CD14-positive monocyte (primary cell): ENCODE measurements at regions not wholly inside any gene's neighbourhood (a gene's known extent, or its start where the extent isn't known, plus 50 kb on each side); places are given as distances from the start of the nearest gene placed in this dataset.
"Not testable (repeated sequence)": the region's sequence is repeated elsewhere in the genome, so short reads cannot be mapped to it uniquely, and the experiment has no call there.

Source experiments
- DNase-seq, 3 donors: peaks; one replicate each; pipeline ENCODE4 v3.0.0-alpha.2; 2011 to 2022
- H2AFZ ChIP-seq: 2 replicates; pipeline ENCODE4 v1.6.0; 2012; ENCODE audit warnings: mild to moderate bottlenecking, low read depth, low read length, inconsistent platforms; ENCODE audit not compliant: insufficient read depth, poor library complexity, severe bottlenecking
- H3K27ac ChIP-seq, 2 donors: 1 replicate in 1 of 2; 2 replicates in 1 of 2; pipeline ENCODE4 v1.5.1; 2012 to 2013; ENCODE audit warnings: low read length in 2 of 2, control low read depth in 1 of 2, inconsistent platforms in 1 of 2, low read depth in 1 of 2, mild to moderate bottlenecking in 1 of 2
- H3K27me3 ChIP-seq, 2 donors: one replicate each; pipeline versions ENCODE4 v1.6.0 to v1.6.1; 2011 to 2013; ENCODE audit warnings: low read length in 2 of 2; ENCODE audit not compliant: control insufficient read depth in 2 of 2, insufficient read depth in 2 of 2
- H3K36me3 ChIP-seq, 2 donors: replicated peaks in 1 of 2; 1 replicate in 1 of 2; 2 replicates in 1 of 2; pipeline versions ENCODE4 v1.5.1 to v1.6.1; 2012 to 2013; ENCODE audit warnings: low read length in 2 of 2, control low read depth in 1 of 2, inconsistent platforms in 1 of 2, mild to moderate bottlenecking in 1 of 2; ENCODE audit not compliant: insufficient read depth in 2 of 2, control insufficient read depth in 1 of 2
- H3K4me1 ChIP-seq, 2 donors: 1 replicate in 1 of 2; 2 replicates in 1 of 2; pipeline versions ENCODE4 v1.5.1 to v1.6.1; 2012 to 2013; ENCODE audit warnings: low read length in 2 of 2, control low read depth in 1 of 2, inconsistent platforms in 1 of 2, mild to moderate bottlenecking in 1 of 2, moderate library complexity in 1 of 2; ENCODE audit not compliant: insufficient read depth in 2 of 2, control insufficient read depth in 1 of 2
- H3K4me2 ChIP-seq: replicated peaks from 2 replicates; pipeline ENCODE3; 2012; ENCODE audit warnings: low read length, moderate library complexity, mild to moderate bottlenecking; ENCODE audit not compliant: poor library complexity, severe bottlenecking; ENCODE audit errors: extremely low read depth
- H3K4me3 ChIP-seq, 3 experiments: fragments of 200-600 bp in 1 of 3; sonication (generic) in 1 of 3; replicated peaks in 1 of 3; 1 replicate in 2 of 3; 2 replicates in 1 of 3; pipeline ENCODE4 v1.5.1; 2011 to 2013; ENCODE audit warnings: low read length in 3 of 3, mild to moderate bottlenecking in 3 of 3, control low read depth in 2 of 3, low read depth in 2 of 3, inconsistent platforms in 1 of 3, moderate library complexity in 1 of 3
- H3K79me2 ChIP-seq: 2 replicates; pipeline ENCODE4 v1.6.0; 2012; ENCODE audit warnings: mild to moderate bottlenecking, control low read depth, inconsistent platforms, low read length, moderate library complexity; ENCODE audit not compliant: insufficient read depth
- H3K9ac ChIP-seq: 2 replicates; pipeline ENCODE4 v1.6.0; 2017; ENCODE audit warnings: low read length, mild to moderate bottlenecking; ENCODE audit not compliant: insufficient read depth, poor library complexity, severe bottlenecking
- H3K9me3 ChIP-seq, 2 donors: replicated peaks in 1 of 2; 1 replicate in 1 of 2; 2 replicates in 1 of 2; pipeline versions ENCODE4 v1.5.1 to v1.6.1; 2012 to 2013; ENCODE audit warnings: low read length in 2 of 2, control low read depth in 1 of 2; ENCODE audit not compliant: control insufficient read depth in 1 of 2, insufficient read depth in 1 of 2
- H4K20me1 ChIP-seq: 2 replicates; pipeline ENCODE4 v1.6.0; 2012; ENCODE audit warnings: mild to moderate bottlenecking, low read length, control low read depth, moderate library complexity; ENCODE audit not compliant: insufficient read depth
- H3K27ac Mint-ChIP-seq, 7 donors: one replicate each; pipeline ENCODE4 v1.8.0; 2020; ENCODE audit warnings: mild to moderate bottlenecking in 7 of 7, mixed read lengths in 7 of 7, moderate library complexity in 6 of 7, inconsistent platforms in 2 of 7
- H3K27me3 Mint-ChIP-seq, 3 donors: one replicate each; pipeline ENCODE4 v1.8.0; 2021 to 2022; ENCODE audit warnings: low read depth in 3 of 3, mild to moderate bottlenecking in 3 of 3, mixed read lengths in 3 of 3, moderate library complexity in 3 of 3, inconsistent platforms in 1 of 3
- H3K36me3 Mint-ChIP-seq, 2 donors: one replicate each; pipeline ENCODE4 v1.8.0; 2020; ENCODE audit warnings: mixed read lengths in 2 of 2, inconsistent platforms in 1 of 2, mild to moderate bottlenecking in 1 of 2
- H3K4me1 Mint-ChIP-seq: one replicate; pipeline ENCODE4 v1.8.0; 2020; ENCODE audit warnings: mild to moderate bottlenecking, mixed read lengths
- H3K4me3 Mint-ChIP-seq, 2 donors: one replicate each; pipeline ENCODE4 v1.8.0; 2020; ENCODE audit warnings: mild to moderate bottlenecking in 2 of 2, mixed read lengths in 2 of 2, moderate library complexity in 1 of 2
- H3K9me3 Mint-ChIP-seq, 7 donors: one replicate each; pipeline ENCODE4 v1.8.0; 2020 to 2022; ENCODE audit warnings: mixed read lengths in 7 of 7, mild to moderate bottlenecking in 6 of 7, moderate library complexity in 6 of 7, inconsistent platforms in 2 of 7
- WGBS: methylation state at CpG from one replicate; pipeline ENCODE4 v1.1.5; 2013; ENCODE audit warnings: missing lambda C conversion rate; ENCODE audit not compliant: insufficient coverage; 5-methylcytosine and 5-hydroxymethylcytosine counted together
- intact Hi-C, 2 donors: fragments of 100-400 bp; cut with micrococcal nuclease; formaldehyde crosslinking; loops; one replicate each; pipeline versions ENCODE4 v1.15.0 to v1.15.1; 2023
- TF ChIP-seq, protein P1 (sequence below): fragments of 200-600 bp; IDR thresholded peaks from one replicate; pipeline ENCODE4 v1.8.0; 2022; ENCODE audit warnings: antibody characterized with exemption, mild to moderate bottlenecking

DNA sequence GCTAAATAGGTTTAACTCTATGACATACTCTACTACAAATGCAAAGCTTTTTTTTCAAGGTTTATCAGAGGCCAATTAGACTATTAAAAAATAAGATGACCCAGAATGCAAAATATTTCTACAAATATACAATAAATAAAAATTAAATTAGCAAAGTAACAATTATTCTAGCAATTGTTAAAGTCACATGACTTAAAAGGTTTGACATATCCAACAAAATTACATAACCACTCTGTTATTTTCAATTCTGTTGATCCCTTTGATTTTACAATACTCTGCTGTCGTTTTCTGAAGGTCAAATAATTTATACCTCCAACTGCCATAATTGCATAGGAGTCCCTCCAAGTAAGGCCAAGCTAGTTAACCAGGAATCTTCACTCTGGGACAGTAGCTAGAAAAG is 292.6 kb upstream of the MIR17HG start:
- intact Hi-C loops, result no loop called here
- Histone ChIP-seq H4K20me1 (no peaks in the 10 kb centered on the region), H3K27me3 (no peaks in the 10 kb centered on the region), H3K27ac (no peak overlapping the region), H3K4me3 (no peak overlapping the region), H3K36me3 (no peaks in the 10 kb centered on the region), H3K4me2 (no peak overlapping the region), H3K9me3 (no peaks in the 10 kb centered on the region), H3K79me2 (no peaks in the 10 kb centered on the region), H2AFZ (no peak overlapping the region), H3K9ac (no peak overlapping the region), H3K4me1 (no peaks in the 10 kb centered on the region)
- no peak for DNase-seq
- H3K27ac Mint-ChIP-seq, result no peak overlapping the region
- H3K27me3 Mint-ChIP-seq, result no peaks in the 10 kb centered on the region
- no peaks in the 10 kb centered on the region for H3K36me3 Mint-ChIP-seq
- peaks cover 0 to 6% (median 2%) of the 10 kb centered on the region in 7 donors for H3K9me3 Mint-ChIP-seq
- WGBS, result no CpG with 5 or more reads among the region's 1 CpG
- no peaks in the 10 kb centered on the region for H3K4me1 Mint-ChIP-seq
- TF ChIP-seq, protein P1, sequence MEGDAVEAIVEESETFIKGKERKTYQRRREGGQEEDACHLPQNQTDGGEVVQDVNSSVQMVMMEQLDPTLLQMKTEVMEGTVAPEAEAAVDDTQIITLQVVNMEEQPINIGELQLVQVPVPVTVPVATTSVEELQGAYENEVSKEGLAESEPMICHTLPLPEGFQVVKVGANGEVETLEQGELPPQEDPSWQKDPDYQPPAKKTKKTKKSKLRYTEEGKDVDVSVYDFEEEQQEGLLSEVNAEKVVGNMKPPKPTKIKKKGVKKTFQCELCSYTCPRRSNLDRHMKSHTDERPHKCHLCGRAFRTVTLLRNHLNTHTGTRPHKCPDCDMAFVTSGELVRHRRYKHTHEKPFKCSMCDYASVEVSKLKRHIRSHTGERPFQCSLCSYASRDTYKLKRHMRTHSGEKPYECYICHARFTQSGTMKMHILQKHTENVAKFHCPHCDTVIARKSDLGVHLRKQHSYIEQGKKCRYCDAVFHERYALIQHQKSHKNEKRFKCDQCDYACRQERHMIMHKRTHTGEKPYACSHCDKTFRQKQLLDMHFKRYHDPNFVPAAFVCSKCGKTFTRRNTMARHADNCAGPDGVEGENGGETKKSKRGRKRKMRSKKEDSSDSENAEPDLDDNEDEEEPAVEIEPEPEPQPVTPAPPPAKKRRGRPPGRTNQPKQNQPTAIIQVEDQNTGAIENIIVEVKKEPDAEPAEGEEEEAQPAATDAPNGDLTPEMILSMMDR, result no peak
- no peak overlapping the region for H3K4me3 Mint-ChIP-seq

DNA sequence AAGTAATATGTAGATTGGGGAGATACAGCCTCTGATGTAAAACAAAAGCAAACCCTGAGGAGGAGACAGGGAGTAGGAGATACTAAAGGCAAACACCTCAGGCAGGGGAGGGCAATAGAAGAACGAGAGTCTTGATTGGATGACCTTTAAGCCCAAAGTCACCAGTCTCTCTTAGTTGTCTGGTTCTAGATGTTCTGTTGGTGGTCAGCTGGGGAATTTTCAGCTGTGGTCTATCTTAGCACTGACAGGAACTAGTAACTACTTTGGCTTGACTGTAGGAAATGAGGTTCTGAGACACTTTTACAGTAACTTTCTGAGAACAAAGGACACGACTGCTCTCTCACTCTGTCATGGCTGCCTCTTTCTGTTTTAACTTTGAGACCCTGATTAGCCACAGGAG is 290.7 kb upstream of the MIR17HG start:
- Histone ChIP-seq H3K4me1 (no peaks in the 10 kb centered on the region), H3K36me3 (no peaks in the 10 kb centered on the region), H3K27ac (no peak overlapping the region), H3K4me2 (no peak overlapping the region), H2AFZ (no peak overlapping the region), H3K27me3 (no peaks in the 10 kb centered on the region), H3K9ac (no peak overlapping the region), H3K79me2 (no peaks in the 10 kb centered on the region), H3K4me3 (no peak overlapping the region), H4K20me1 (no peaks in the 10 kb centered on the region), H3K9me3 (no peaks in the 10 kb centered on the region)
- 65% methylated on average over 2 of the region's 2 CpGs for WGBS
- Mint-ChIP-seq H3K27me3 (no peaks in the 10 kb centered on the region), H3K27ac (peak overlapping the region in 1 of 7 donors; percentile 30), H3K4me1 (no peaks in the 10 kb centered on the region), H3K9me3 (peaks cover 0 to 6% (median 0%) of the 10 kb centered on the region in 7 donors), H3K36me3 (no peaks in the 10 kb centered on the region), H3K4me3 (no peak overlapping the region)
- TF ChIP-seq, protein P1, result no peak
- intact Hi-C loops, result no loop called here
- DNase-seq, result no peak

DNA sequence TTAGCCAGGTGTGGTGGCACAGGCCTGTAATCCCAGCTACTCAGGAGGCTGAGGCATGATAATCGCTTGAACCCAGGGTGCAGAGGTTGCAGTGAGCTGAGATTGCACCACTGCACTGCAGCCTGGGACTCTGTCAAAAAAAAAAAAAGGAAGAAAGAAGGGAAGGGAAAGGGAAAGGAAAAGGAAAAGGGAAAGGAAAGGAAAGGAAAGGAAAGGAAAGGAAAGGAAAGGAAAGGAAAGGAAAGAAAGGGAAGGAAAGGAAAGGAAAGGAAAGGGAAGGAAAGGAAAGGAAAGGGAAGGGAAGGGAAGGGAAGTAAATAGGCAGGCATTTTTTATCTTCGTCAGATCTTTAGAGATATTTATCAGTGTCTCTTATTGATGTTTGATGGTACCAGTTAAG is 290.0 kb upstream of the MIR17HG start:
- H3K36me3 ChIP-seq, H3K4me1 ChIP-seq, H3K4me3 ChIP-seq, H3K27me3 ChIP-seq, DNase-seq, H3K36me3 Mint-ChIP-seq, H3K4me3 Mint-ChIP-seq, H3K27me3 Mint-ChIP-seq, intact Hi-C loops, H4K20me1 ChIP-seq, H3K79me2 ChIP-seq, H3K9me3 ChIP-seq, H2AFZ ChIP-seq, H3K27ac ChIP-seq, H3K9me3 Mint-ChIP-seq, H3K9ac ChIP-seq, H3K4me2 ChIP-seq, H3K4me1 Mint-ChIP-seq: not testable (repeated sequence)
- H3K27ac Mint-ChIP-seq, result peak overlapping the region in 1 of 7 donors; percentile 58
- 100% methylated on average over 1 of the region's 2 CpGs for WGBS
